ENCODE measurements at regions not wholly inside any gene's neighbourhood (a gene's known extent, or its start where the extent isn't known, plus 50 kb on each side); places are given as distances from the start of the nearest gene placed in this dataset.

DNA sequence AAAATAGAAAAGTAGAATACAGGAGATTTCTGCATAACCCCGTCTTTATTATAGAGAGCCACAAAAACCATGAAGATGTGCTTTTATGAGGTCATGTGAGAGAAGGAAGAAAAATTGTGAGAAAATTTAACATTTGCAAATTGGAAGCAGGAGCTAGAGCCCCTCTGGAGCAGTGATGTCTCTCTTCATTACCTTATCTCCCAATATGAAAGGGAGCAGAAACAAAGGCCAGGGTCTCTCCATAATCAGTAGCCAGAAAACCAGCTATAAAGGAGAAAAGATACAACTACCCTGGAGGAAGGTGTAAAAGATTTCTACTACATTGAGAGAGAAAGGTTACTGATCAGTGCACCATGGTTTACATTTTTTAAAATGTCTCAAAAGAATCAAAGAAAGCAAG is 53.2 kb upstream of the ITGA1 start:
- no peak for DNase-seq

DNA sequence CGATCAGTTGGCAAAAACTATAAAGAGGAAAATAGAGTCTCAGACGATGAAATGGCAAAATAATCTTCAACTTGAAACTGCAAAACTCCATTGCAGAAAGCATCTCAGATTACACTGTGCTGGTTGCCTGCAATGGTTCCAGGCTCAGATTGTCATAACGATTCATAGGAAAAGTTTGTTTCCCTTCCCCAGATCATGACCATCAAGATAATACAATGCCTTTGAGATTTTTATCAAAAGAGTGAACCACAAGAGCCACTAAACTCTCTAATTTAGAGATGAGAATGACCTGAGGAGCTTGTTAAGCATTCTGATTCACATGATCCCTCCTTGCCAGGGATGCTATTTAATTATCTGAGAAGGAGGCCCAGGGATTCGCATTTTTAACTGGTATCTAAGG is 52.6 kb upstream of the ITGA1 start:
- no peak for DNase-seq

Data from stimulated activated CD4-positive, alpha-beta T cell treated with anti-CD3 and anti-CD28 coated beads, Interleukin-12 subunit alpha, Interleukin-12 subunit beta, amount 100 ng/mL, for 4 hours (primary cell).